ENCODE measurements at regions not wholly inside any gene's neighbourhood (a gene's known extent, or its start where the extent isn't known, plus 50 kb on each side); places are given as distances from the start of the nearest gene placed in this dataset.

GRCh38 chr2:128488434-128488833 lies 169.8 kb upstream of the HS6ST1 start:
- H3K4me2 ChIP-seq (ENCODE audit: extremely low read depth, insufficient read depth, low read length) = no peak overlapping the region
- H3K27me3 ChIP-seq (ENCODE audit: control insufficient read depth, insufficient read depth, low read length) = no peaks in the 10 kb centered on the region
- H3K9ac ChIP-seq (ENCODE audit: insufficient read depth, low read length) = no peak overlapping the region
- H3K79me2 ChIP-seq (ENCODE audit: control insufficient read depth, insufficient read depth, low read length) = no peaks in the 10 kb centered on the region
- H3K4me3 ChIP-seq (replicated peaks in 1 of 4; ENCODE audit: control extremely low read depth in 1 of 4, insufficient read depth in 1 of 4, low read depth in 3 of 4, low read length in 4 of 4) = no peak overlapping the region
- TF ChIP-seq EZH2 (IDR thresholded peaks at IDR 0.05; ENCODE audit: low read length, missing control alignments) = no peak
- TF ChIP-seq CTCF (conservative IDR thresholded peaks at IDR 0.05 in 1 of 2, IDR thresholded peaks at IDR 0.05 in 1 of 2; ENCODE audit: low read depth in 1 of 2, low read length in 2 of 2) = no peak
- H4K20me1 ChIP-seq (ENCODE audit: control insufficient read depth, extremely low read depth, insufficient read depth, low read length) = no peaks in the 10 kb centered on the region
- H3K36me3 ChIP-seq (ENCODE audit: control insufficient read depth, insufficient read depth, low read length) = no peaks in the 10 kb centered on the region
- H3K4me1 ChIP-seq (ENCODE audit: control insufficient read depth, extremely low read depth, insufficient read depth, low read length) = no peaks in the 10 kb centered on the region
- H3K9me3 ChIP-seq (ENCODE audit: control insufficient read depth, insufficient read depth, low read depth, low read length) = no peaks in the 10 kb centered on the region
- no peak overlapping the region for H2AFZ ChIP-seq (ENCODE audit: low read length)
- no peak overlapping the region for H3K27ac ChIP-seq (ENCODE audit: insufficient read depth, low read length)
- DNase-seq (ENCODE audit: low read depth in 2 of 2) = peak in 1 of 2 donors; percentile 28

DNA sequence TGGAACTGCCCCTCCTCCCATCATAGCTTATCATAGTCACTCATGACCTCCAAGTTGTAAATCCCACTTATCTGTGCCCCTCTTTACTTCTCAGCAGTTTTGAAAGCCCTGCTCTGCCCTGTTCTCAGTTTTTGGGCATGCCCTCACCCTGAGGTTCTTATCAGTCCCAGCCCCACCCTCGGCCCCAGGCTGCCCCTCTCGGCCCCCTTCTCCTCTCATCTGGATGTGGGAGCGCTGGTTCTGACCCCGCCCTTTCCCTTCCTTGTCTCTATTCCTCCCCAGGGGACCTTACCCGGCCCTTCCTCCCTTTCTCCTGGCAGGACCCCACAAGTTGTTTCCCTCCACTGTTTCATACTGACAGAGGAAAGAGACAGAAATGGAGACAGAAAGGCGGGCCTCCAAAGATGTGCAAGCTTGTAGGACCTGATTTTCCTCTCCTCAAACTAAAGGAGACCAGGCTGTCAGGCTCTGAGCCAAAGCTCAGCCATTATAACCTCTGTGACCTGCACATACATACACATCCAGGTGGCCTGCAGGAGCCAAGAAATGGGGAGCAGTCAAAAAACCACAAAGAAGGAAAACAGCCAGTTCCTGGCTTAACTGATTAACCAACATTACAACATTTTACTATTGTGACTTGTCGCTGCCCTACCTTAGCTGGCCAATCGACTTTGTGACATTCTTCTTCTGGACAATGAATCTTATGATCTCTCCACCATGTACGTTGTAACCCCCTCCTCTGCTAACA lies 171.0 kb upstream of the HS6ST1 start:
- Histone ChIP-seq H3K36me3 (ENCODE audit: control insufficient read depth, insufficient read depth, low read length) (no peaks in the 10 kb centered on the region), H3K4me3 (replicated peaks in 1 of 4; ENCODE audit: control extremely low read depth in 1 of 4, insufficient read depth in 1 of 4, low read depth in 3 of 4, low read length in 4 of 4) (no peak overlapping the region), H3K27me3 (ENCODE audit: control insufficient read depth, insufficient read depth, low read length) (no peaks in the 10 kb centered on the region), H3K79me2 (ENCODE audit: control insufficient read depth, insufficient read depth, low read length) (no peaks in the 10 kb centered on the region), H3K27ac (ENCODE audit: insufficient read depth, low read length) (no peak overlapping the region), H3K4me1 (ENCODE audit: control insufficient read depth, extremely low read depth, insufficient read depth, low read length) (no peaks in the 10 kb centered on the region), H3K9me3 (ENCODE audit: control insufficient read depth, insufficient read depth, low read depth, low read length) (no peaks in the 10 kb centered on the region), H4K20me1 (ENCODE audit: control insufficient read depth, extremely low read depth, insufficient read depth, low read length) (no peaks in the 10 kb centered on the region), H2AFZ (ENCODE audit: low read length) (no peak overlapping the region), H3K9ac (ENCODE audit: insufficient read depth, low read length) (no peak overlapping the region), H3K4me2 (ENCODE audit: extremely low read depth, insufficient read depth, low read length) (no peak overlapping the region)
- DNase-seq (ENCODE audit: low read depth in 2 of 2) = peak in 1 of 2 donors; percentile 17
- TF ChIP-seq EZH2 (IDR thresholded peaks at IDR 0.05; ENCODE audit: low read length, missing control alignments) (no peak), CTCF (conservative IDR thresholded peaks at IDR 0.05 in 1 of 2, IDR thresholded peaks at IDR 0.05 in 1 of 2; ENCODE audit: low read depth in 1 of 2, low read length in 2 of 2) (no peak)

- no peaks in the 10 kb centered on the region for H3K36me3 ChIP-seq (ENCODE audit: control insufficient read depth, insufficient read depth, low read length)
- no peak for DNase-seq (ENCODE audit: low read depth in 2 of 2)
- H3K4me2 ChIP-seq (ENCODE audit: extremely low read depth, insufficient read depth, low read length) = no peak overlapping the region
- no peak overlapping the region for H3K27ac ChIP-seq (ENCODE audit: insufficient read depth, low read length)
- H3K79me2 ChIP-seq (ENCODE audit: control insufficient read depth, insufficient read depth, low read length) = no peaks in the 10 kb centered on the region
- TF ChIP-seq EZH2 (IDR thresholded peaks at IDR 0.05; ENCODE audit: low read length, missing control alignments) (no peak), CTCF (conservative IDR thresholded peaks at IDR 0.05 in 1 of 2, IDR thresholded peaks at IDR 0.05 in 1 of 2; ENCODE audit: low read depth in 1 of 2, low read length in 2 of 2) (no peak)
- H3K4me3 ChIP-seq (replicated peaks in 1 of 4; ENCODE audit: control extremely low read depth in 1 of 4, insufficient read depth in 1 of 4, low read depth in 3 of 4, low read length in 4 of 4) = no peak overlapping the region
- H3K9ac ChIP-seq (ENCODE audit: insufficient read depth, low read length) = no peak overlapping the region
- H3K9me3 ChIP-seq (ENCODE audit: control insufficient read depth, insufficient read depth, low read depth, low read length) = no peaks in the 10 kb centered on the region
- no peaks in the 10 kb centered on the region for H3K4me1 ChIP-seq (ENCODE audit: control insufficient read depth, extremely low read depth, insufficient read depth, low read length)
- H2AFZ ChIP-seq (ENCODE audit: low read length) = no peak overlapping the region
- H4K20me1 ChIP-seq (ENCODE audit: control insufficient read depth, extremely low read depth, insufficient read depth, low read length) = no peaks in the 10 kb centered on the region
- no peaks in the 10 kb centered on the region for H3K27me3 ChIP-seq (ENCODE audit: control insufficient read depth, insufficient read depth, low read length)
Observed at GRCh38 chr2:128490321-128490720, 171.7 kb upstream of the HS6ST1 start.
